H1 (cell line): ENCODE measurements at regions not wholly inside any gene's neighbourhood (a gene's known extent, or its start where the extent isn't known, plus 50 kb on each side); places are given as distances from the start of the nearest gene placed in this dataset.

Experiments
- CTCF ChIA-PET: fragments of 300-600 bp; sonication (Branson Sonifier 250); formaldehyde crosslinking; loops from one replicate; lab custom pipeline; 2021; ENCODE audit not compliant: partially characterized antibody; lab: Charles Lee
- POLR2A ChIA-PET: fragments of 300-600 bp; sonication (Branson Sonifier 250); formaldehyde crosslinking; loops from one replicate; lab custom pipeline; 2021; ENCODE audit warnings: inconsistent platforms; ENCODE audit not compliant: partially characterized antibody; lab: Charles Lee
- DNase-seq, 2 experiments: peaks; one replicate each; pipeline versions ENCODE4 v3.0.0 to v3.0.0-alpha.2; 2010 to 2022; ENCODE audit warnings: low spot score in 2 of 2, low read depth in 1 of 2, mixed read lengths in 1 of 2
- FAIRE-seq: peaks from 2 replicates; lab custom pipeline; 2011; peaks lifted over from hg19 to GRCh38; lab: Jason Lieb, UNC
- H2AFZ ChIP-seq: 2 replicates; pipeline ENCODE4 v1.8.1; 2012; ENCODE audit warnings: low read length, inconsistent platforms
- H2AK5ac ChIP-seq: 2 replicates; pipeline ENCODE4 v1.6.1; 2013; ENCODE audit warnings: low read depth, low read length
- H2BK120ac ChIP-seq: replicated peaks from 2 replicates; pipeline ENCODE3; 2013; ENCODE audit warnings: low read depth, low read length, inconsistent platforms
- H2BK12ac ChIP-seq: 2 replicates; pipeline ENCODE4 v1.6.1; 2013; ENCODE audit warnings: low read depth, low read length
- H2BK15ac ChIP-seq: 2 replicates; pipeline ENCODE4 v1.6.1; 2013; ENCODE audit warnings: low read length
- H2BK20ac ChIP-seq: 2 replicates; pipeline ENCODE4 v1.6.1; 2013; ENCODE audit warnings: low read length
- H2BK5ac ChIP-seq: 2 replicates; pipeline ENCODE4 v1.6.1; 2013; ENCODE audit warnings: low read depth, low read length
- H3K14ac ChIP-seq: 2 replicates; pipeline ENCODE4 v1.6.1; 2013; ENCODE audit warnings: inconsistent platforms; ENCODE audit not compliant: insufficient read length
- H3K18ac ChIP-seq: 2 replicates; pipeline ENCODE4 v1.6.1; 2013; ENCODE audit warnings: low read length; ENCODE audit errors: extremely low read depth
- H3K23ac ChIP-seq: 2 replicates; pipeline ENCODE4 v1.6.1; 2013; ENCODE audit warnings: inconsistent platforms; ENCODE audit not compliant: insufficient read length
- H3K23me2 ChIP-seq: 2 replicates; pipeline ENCODE4 v1.6.1; 2013; ENCODE audit warnings: low read depth, low read length
- H3K27ac ChIP-seq: 2 replicates; pipeline ENCODE4 v1.6.1; 2011; ENCODE audit warnings: low read depth, low read length, inconsistent platforms
- H3K27me3 ChIP-seq, 4 experiments: replicated peaks in 1 of 4; 1 replicate in 1 of 4; 2 replicates in 3 of 4; pipeline versions ENCODE4 v1.6.1 to v1.8.1; 2011 to 2013; ENCODE audit warnings: low read length in 3 of 4, mild to moderate bottlenecking in 3 of 4, inconsistent platforms in 2 of 4, mixed read lengths in 2 of 4, moderate library complexity in 1 of 4; ENCODE audit not compliant: control insufficient read depth in 3 of 4, insufficient read depth in 3 of 4; ENCODE audit errors: extremely low read depth in 1 of 4
- H3K36me3 ChIP-seq, 4 experiments: 2 replicates each; pipeline versions ENCODE4 v1.6.1 to v1.8.1; 2011 to 2013; ENCODE audit warnings: mild to moderate bottlenecking in 4 of 4, low read length in 3 of 4, moderate library complexity in 2 of 4, control low read depth in 1 of 4, inconsistent platforms in 1 of 4; ENCODE audit not compliant: insufficient read depth in 4 of 4, control insufficient read depth in 2 of 4
- H3K4ac ChIP-seq: replicated peaks from 2 replicates; pipeline ENCODE3; 2013; ENCODE audit warnings: low read length, low read depth, mixed read lengths, inconsistent platforms; ENCODE audit not compliant: insufficient read length
- H3K4me1 ChIP-seq, 4 experiments: replicated peaks in 1 of 4; 1 replicate in 1 of 4; 2 replicates in 3 of 4; pipeline versions ENCODE4 v1.6.1 to v1.8.1; 2011 to 2013; ENCODE audit warnings: low read length in 3 of 4, inconsistent platforms in 2 of 4, mixed read lengths in 1 of 4; ENCODE audit not compliant: insufficient read depth in 4 of 4, control insufficient read depth in 3 of 4
- H3K4me2 ChIP-seq, 2 experiments: 2 replicates each; pipeline versions ENCODE4 v1.6.1 to v1.8.1; 2011 to 2013; ENCODE audit warnings: low read depth in 2 of 2, low read length in 2 of 2, control low read depth in 1 of 2, inconsistent platforms in 1 of 2, mild to moderate bottlenecking in 1 of 2; ENCODE audit not compliant: insufficient read depth in 1 of 2
- H3K4me3 ChIP-seq, 4 experiments: fragments of 200-600, 300-600 bp in 1 of 4; sonication (generic), shearing (Covaris generic), sonication (Bioruptor Twin) in 1 of 4; 2 replicates each; pipeline versions ENCODE4 v1.5.1 to v1.8.1; 2011 to 2016; ENCODE audit warnings: low read length in 4 of 4, low read depth in 3 of 4, control low read depth in 2 of 4, inconsistent platforms in 2 of 4, mild to moderate bottlenecking in 2 of 4, mixed read lengths in 1 of 4, moderate library complexity in 1 of 4; ENCODE audit not compliant: insufficient read depth in 2 of 4; ENCODE audit errors: extremely low read depth in 1 of 4
- H3K56ac ChIP-seq: replicated peaks from 2 replicates; pipeline ENCODE3; 2013; ENCODE audit warnings: low read depth, mild to moderate bottlenecking, mixed read lengths, low read length, inconsistent platforms; ENCODE audit not compliant: insufficient read length
- H3K79me1 ChIP-seq: 2 replicates; pipeline ENCODE4 v1.6.1; 2013; ENCODE audit warnings: low read depth, low read length, control low read depth
- H3K79me2 ChIP-seq, 2 experiments: 2 replicates each; pipeline versions ENCODE4 v1.6.1 to v1.8.1; 2012 to 2013; ENCODE audit warnings: low read length in 2 of 2, mild to moderate bottlenecking in 2 of 2, inconsistent platforms in 1 of 2; ENCODE audit not compliant: insufficient read depth in 2 of 2, control insufficient read depth in 1 of 2
- H3K9ac ChIP-seq, 4 experiments: replicated peaks in 1 of 4; 1 replicate in 1 of 4; 2 replicates in 3 of 4; pipeline versions ENCODE4 v1.6.1 to v1.8.1; 2011 to 2013; ENCODE audit warnings: low read depth in 3 of 4, low read length in 3 of 4, control low read depth in 2 of 4, mild to moderate bottlenecking in 2 of 4, moderate library complexity in 2 of 4, inconsistent platforms in 1 of 4; ENCODE audit errors: extremely low read depth in 1 of 4
- H3K9me3 ChIP-seq, 2 experiments: 2 replicates each; pipeline versions ENCODE4 v1.6.1 to v1.8.1; 2012 to 2013; ENCODE audit warnings: mild to moderate bottlenecking in 2 of 2, moderate library complexity in 2 of 2, control low read depth in 1 of 2, inconsistent platforms in 1 of 2, low read depth in 1 of 2, low read length in 1 of 2, mixed read lengths in 1 of 2; ENCODE audit not compliant: insufficient read depth in 2 of 2
- H4K20me1 ChIP-seq, 2 experiments: replicated peaks in 1 of 2; 2 replicates each; pipeline versions ENCODE3 to v1.8.1; 2011 to 2013; ENCODE audit warnings: inconsistent platforms in 2 of 2, low read length in 2 of 2, mild to moderate bottlenecking in 1 of 2; ENCODE audit not compliant: insufficient read depth in 2 of 2, control insufficient read depth in 1 of 2
- H4K5ac ChIP-seq: 2 replicates; pipeline ENCODE4 v1.6.1; 2013; ENCODE audit warnings: low read length, low read depth, mixed read lengths, inconsistent platforms; ENCODE audit not compliant: insufficient read length
- H4K8ac ChIP-seq: 2 replicates; pipeline ENCODE4 v1.8.0; 2013; ENCODE audit warnings: mild to moderate bottlenecking, moderate library complexity, low read length, inconsistent platforms; ENCODE audit not compliant: insufficient read depth; ENCODE audit errors: extremely low read depth
- H4K91ac ChIP-seq: replicated peaks from 2 replicates; pipeline ENCODE3; 2013; ENCODE audit warnings: low read length, mixed read lengths, inconsistent platforms; ENCODE audit not compliant: insufficient read length
- EP300 ChIP-seq, 2 experiments: IDR thresholded peaks; 1 replicate in 1 of 2; 2 replicates in 1 of 2; pipeline ENCODE4 v1.6.1; 2011 to 2012; ENCODE audit warnings: low read depth in 2 of 2, low read length in 2 of 2, mild to moderate bottlenecking in 2 of 2, borderline replicate concordance in 1 of 2, inconsistent platforms in 1 of 2, moderate library complexity in 1 of 2
- KDM4A ChIP-seq: IDR thresholded peaks from one replicate; pipeline ENCODE4 v1.7.1; 2012; ENCODE audit warnings: low read depth, mild to moderate bottlenecking, moderate library complexity, low read length, inconsistent platforms; ENCODE audit not compliant: severe bottlenecking
- RFX5 ChIP-seq: IDR thresholded peaks from 2 replicates; pipeline ENCODE4 v1.6.1; 2011; ENCODE audit warnings: low read depth, low read length, improper control_type of control experiment, borderline replicate concordance
- RXRA ChIP-seq: IDR thresholded peaks from 2 replicates; pipeline ENCODE4 v1.6.1; 2011; ENCODE audit warnings: low read depth, mild to moderate bottlenecking, low read length, moderate library complexity; ENCODE audit not compliant: insufficient read depth
- SAP30 ChIP-seq: fragments of 300-600 bp; sonication (generic); IDR thresholded peaks from 2 replicates; pipeline ENCODE4 v1.7.1; 2012; ENCODE audit warnings: low read length, moderate library complexity, mild to moderate bottlenecking, inconsistent platforms; ENCODE audit not compliant: insufficient read depth, insufficient replicate concordance
- SIN3A ChIP-seq, 2 experiments: IDR thresholded peaks in 1 of 2; conservative IDR thresholded peaks in 1 of 2; 2 replicates each; pipeline ENCODE4 v1.6.1; 2011 to 2012; ENCODE audit warnings: low read length in 2 of 2, improper control_type of control experiment in 1 of 2, low read depth in 1 of 2, mild to moderate bottlenecking in 1 of 2
- SP1 ChIP-seq: IDR thresholded peaks from 2 replicates; pipeline ENCODE4 v1.6.1; 2011; ENCODE audit warnings: low read depth, low read length
- SRF ChIP-seq: IDR thresholded peaks from 2 replicates; pipeline ENCODE4 v1.6.1; 2011; ENCODE audit warnings: mild to moderate bottlenecking, low read depth, low read length, moderate library complexity
- TAF7 ChIP-seq: optimal IDR thresholded peaks from 2 replicates; pipeline ENCODE3; 2011; ENCODE audit warnings: low read depth, mild to moderate bottlenecking, inconsistent platforms, low read length, moderate library complexity, borderline replicate concordance
- TBP ChIP-seq: IDR thresholded peaks from 2 replicates; pipeline ENCODE4 v1.6.1; 2011; ENCODE audit warnings: low read depth, low read length, improper control_type of control experiment
- WGBS, 2 experiments: shearing (Covaris generic) in 1 of 2; methylation state at CpG; one replicate each; pipeline versions ENCODE4 v1.1.6 to v1.1.7; 2013 to 2015; ENCODE audit warnings: low lambda C conversion rate in 2 of 2, mixed read lengths in 2 of 2, inconsistent platforms in 1 of 2, low coverage in 1 of 2, missing lambda C conversion rate in 1 of 2; ENCODE audit not compliant: insufficient replicate concordance in 2 of 2, insufficient coverage in 1 of 2, insufficient read length in 1 of 2; ENCODE audit errors: extremely low coverage in 1 of 2, missing lambda C conversion rate in 1 of 2; 5-methylcytosine and 5-hydroxymethylcytosine counted together
- TF ChIP-seq, protein P1 (sequence below), 3 experiments: IDR thresholded peaks; 1 replicate in 2 of 3; 2 replicates in 1 of 3; pipeline versions ENCODE4 v1.5.1 to v1.6.1; 2011; ENCODE audit warnings: low read length in 3 of 3, mild to moderate bottlenecking in 3 of 3, inconsistent platforms in 2 of 3, low read depth in 1 of 3, moderate library complexity in 1 of 3; ENCODE audit not compliant: insufficient read depth in 1 of 3; ENCODE audit errors: control extremely low read depth in 1 of 3

- POLR2A ChIA-PET, result no interaction called here
- TF ChIP-seq SAP30, result no peak
- no peak for TF ChIP-seq RXRA
- TF ChIP-seq SRF, result no peak
- TF ChIP-seq, protein P1, sequence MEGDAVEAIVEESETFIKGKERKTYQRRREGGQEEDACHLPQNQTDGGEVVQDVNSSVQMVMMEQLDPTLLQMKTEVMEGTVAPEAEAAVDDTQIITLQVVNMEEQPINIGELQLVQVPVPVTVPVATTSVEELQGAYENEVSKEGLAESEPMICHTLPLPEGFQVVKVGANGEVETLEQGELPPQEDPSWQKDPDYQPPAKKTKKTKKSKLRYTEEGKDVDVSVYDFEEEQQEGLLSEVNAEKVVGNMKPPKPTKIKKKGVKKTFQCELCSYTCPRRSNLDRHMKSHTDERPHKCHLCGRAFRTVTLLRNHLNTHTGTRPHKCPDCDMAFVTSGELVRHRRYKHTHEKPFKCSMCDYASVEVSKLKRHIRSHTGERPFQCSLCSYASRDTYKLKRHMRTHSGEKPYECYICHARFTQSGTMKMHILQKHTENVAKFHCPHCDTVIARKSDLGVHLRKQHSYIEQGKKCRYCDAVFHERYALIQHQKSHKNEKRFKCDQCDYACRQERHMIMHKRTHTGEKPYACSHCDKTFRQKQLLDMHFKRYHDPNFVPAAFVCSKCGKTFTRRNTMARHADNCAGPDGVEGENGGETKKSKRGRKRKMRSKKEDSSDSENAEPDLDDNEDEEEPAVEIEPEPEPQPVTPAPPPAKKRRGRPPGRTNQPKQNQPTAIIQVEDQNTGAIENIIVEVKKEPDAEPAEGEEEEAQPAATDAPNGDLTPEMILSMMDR (IDR thresholded peaks at IDR 0.05; ENCODE audit: control extremely low read depth in 1 of 3, insufficient read depth in 1 of 3, low read depth in 1 of 3, low read length in 3 of 3), result no peak
- no peak for TF ChIP-seq RFX5
- no peak for TF ChIP-seq SIN3A (conservative IDR thresholded peaks at IDR 0.05 in 1 of 2, IDR thresholded peaks at IDR 0.05 in 1 of 2; ENCODE audit: low read depth in 1 of 2, low read length in 2 of 2)
- TF ChIP-seq TAF7, result no peak
- TF ChIP-seq KDM4A, result no peak
- no peak for TF ChIP-seq SP1
- no peak for TF ChIP-seq TBP
- TF ChIP-seq EP300 (IDR thresholded peaks at IDR 0.05; ENCODE audit: borderline replicate concordance in 1 of 2, low read depth in 2 of 2, low read length in 2 of 2), result no peak
These were observed 287.9 kb upstream of the KLF14 start for GRCh38 chr7:131021902-131022301.

More at GRCh38 chr7:131021902-131022301, 287.9 kb upstream of the KLF14 start:
- Histone ChIP-seq H2BK12ac (no peak overlapping the region), H2AFZ (no peak overlapping the region), H3K23ac (no peak overlapping the region), H3K36me3 (no peaks in the 10 kb centered on the region), H3K79me2 (no peaks in the 10 kb centered on the region), H2BK5ac (no peak overlapping the region), H3K56ac (no peak overlapping the region), H3K27me3 (no peaks in the 10 kb centered on the region), H4K20me1 (peaks cover 0 to 2% of the 10 kb centered on the region in 2 experiments), H3K14ac (no peak overlapping the region), H3K79me1 (no peaks in the 10 kb centered on the region), H2BK120ac (no peak overlapping the region), H3K9me3 (no peaks in the 10 kb centered on the region), H3K4me1 (no peaks in the 10 kb centered on the region; a peak in 1 of 7 replicates), H3K27ac (no peak overlapping the region), H2BK15ac (no peak overlapping the region), H4K8ac (no peak overlapping the region), H3K23me2 (no peaks in the 10 kb centered on the region; the same call in 1 of the 2 replicates), H4K91ac (no peak overlapping the region), H3K4ac (no peak overlapping the region), H3K4me3 (no peak overlapping the region), H2AK5ac (no peak overlapping the region), H3K9ac (no peak overlapping the region), H4K5ac (no peak overlapping the region), H3K4me2 (no peak overlapping the region), H3K18ac (no peak overlapping the region), H2BK20ac (no peak overlapping the region)
- CTCF ChIA-PET, result interaction anchor here (0.6 kb wide), 1 partner anchor 19 kb away, joined by 3 read pairs; no protein-coding TSS in a partner anchor
- DNase-seq (no peak), FAIRE-seq (no peak)
- WGBS, 2 experiments, result 95% methylated on average over 8 of the region's 8 CpGs; no CpG with 5 or more reads in 1 of the 2 experiments
